Central memory CD8-positive, alpha-beta T cell (primary cell): ENCODE measurements at regions not wholly inside any gene's neighbourhood (a gene's known extent, or its start where the extent isn't known, plus 50 kb on each side); places are given as distances from the start of the nearest gene placed in this dataset.

Experiments used
- ATAC-seq: fragments of 150-1000 bp; cut with Tn5 transposase; replicated peaks from 2 replicates; pipeline ENCODE4 v1.10.0; 2022; ENCODE audit warnings: mild to moderate bottlenecking, moderate FRiP score, moderate number of reproducible peaks; ENCODE audit not compliant: poor library complexity, severe bottlenecking; ENCODE audit errors: extremely low read depth
- DNase-seq, 2 donors: peaks; one replicate each; pipeline ENCODE4 v3.0.0; 2021; ENCODE audit warnings: low spot score in 2 of 2
- H3K27ac Mint-ChIP-seq: one replicate; pipeline ENCODE4 v1.8.0; 2022; ENCODE audit warnings: low read depth, mild to moderate bottlenecking, moderate library complexity, mixed read lengths
- H3K27me3 Mint-ChIP-seq: one replicate; pipeline ENCODE4 v1.8.0; 2022; ENCODE audit warnings: mixed read lengths
- H3K36me3 Mint-ChIP-seq: one replicate; pipeline ENCODE4 v1.8.0; 2022; ENCODE audit warnings: mild to moderate bottlenecking, moderate library complexity, mixed read lengths; ENCODE audit not compliant: insufficient read depth
- H3K4me1 Mint-ChIP-seq: one replicate; pipeline ENCODE4 v1.8.0; 2022; ENCODE audit warnings: mixed read lengths
- H3K4me3 Mint-ChIP-seq: one replicate; pipeline ENCODE4 v1.8.0; 2022; ENCODE audit warnings: mild to moderate bottlenecking, moderate library complexity, mixed read lengths
- H3K9me3 Mint-ChIP-seq: one replicate; pipeline ENCODE4 v1.8.0; 2022; ENCODE audit warnings: mixed read lengths

DNA sequence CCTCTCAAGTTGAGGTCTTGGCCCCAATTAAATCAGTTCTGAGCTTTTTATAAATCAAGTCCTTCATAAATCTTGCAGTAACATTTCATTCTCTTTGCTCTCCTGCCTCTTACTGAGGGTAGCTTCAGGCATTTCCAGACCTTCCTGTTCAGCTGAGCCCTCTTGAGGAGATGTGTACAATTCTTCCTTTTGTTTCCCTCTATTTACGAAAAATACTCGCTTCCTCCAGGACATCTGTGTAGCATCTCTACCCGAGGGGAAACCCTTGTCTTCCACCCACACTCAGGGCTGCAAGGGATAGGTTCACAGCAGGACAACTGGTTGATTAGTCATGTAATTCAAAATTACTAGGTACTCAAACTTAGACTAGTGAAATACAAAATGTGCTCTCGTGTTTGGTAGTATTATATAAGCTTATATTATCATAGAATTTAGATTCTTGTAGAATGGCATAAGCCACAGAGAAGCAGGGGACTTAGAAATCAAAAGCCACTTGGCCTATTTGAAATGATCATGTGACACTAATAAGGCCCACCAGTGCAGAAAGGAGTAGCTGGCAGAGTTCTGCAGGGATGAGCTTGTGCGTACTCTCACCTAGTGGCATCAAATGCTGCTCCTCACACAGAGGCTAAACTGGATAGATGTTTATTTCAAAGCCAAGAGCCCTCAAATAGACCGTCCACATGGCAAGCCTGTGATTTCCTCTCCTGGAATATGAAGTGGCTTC, 126.7 kb downstream of the GDAP2 start:
- Mint-ChIP-seq H3K9me3 (no peaks in the 10 kb centered on the region), H3K36me3 (no peaks in the 10 kb centered on the region), H3K4me3 (no peak overlapping the region), H3K27ac (no peak overlapping the region), H3K4me1 (no peaks in the 10 kb centered on the region), H3K27me3 (peaks cover 79% of the 10 kb centered on the region)
- DNase-seq (no peak), ATAC-seq (no peak)

DNA sequence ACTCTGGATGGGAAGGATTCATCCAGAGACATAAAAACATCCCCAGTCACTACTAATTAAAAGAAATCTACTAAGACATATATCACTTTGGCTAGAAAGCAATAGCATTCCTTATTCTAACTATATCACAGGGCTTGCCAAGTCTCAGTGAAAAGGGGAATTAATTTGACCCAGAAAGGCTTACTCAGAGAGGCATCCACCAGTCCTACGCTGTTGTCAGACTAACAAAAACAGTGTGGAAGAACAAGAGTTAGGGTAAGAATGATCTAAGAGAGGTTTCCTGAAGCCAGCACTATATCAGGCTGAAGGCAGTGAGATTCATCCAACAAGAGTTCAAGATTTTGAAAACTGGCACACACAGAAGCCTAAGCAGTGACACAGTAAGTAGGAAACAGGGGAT, 126.1 kb downstream of the GDAP2 start:
- Mint-ChIP-seq H3K36me3 (no peaks in the 10 kb centered on the region), H3K27me3 (peaks cover 79% of the 10 kb centered on the region), H3K4me3 (no peak overlapping the region), H3K9me3 (no peaks in the 10 kb centered on the region), H3K27ac (no peak overlapping the region), H3K4me1 (no peaks in the 10 kb centered on the region)
- DNase-seq, result no peak
- ATAC-seq, result no peak

DNA sequence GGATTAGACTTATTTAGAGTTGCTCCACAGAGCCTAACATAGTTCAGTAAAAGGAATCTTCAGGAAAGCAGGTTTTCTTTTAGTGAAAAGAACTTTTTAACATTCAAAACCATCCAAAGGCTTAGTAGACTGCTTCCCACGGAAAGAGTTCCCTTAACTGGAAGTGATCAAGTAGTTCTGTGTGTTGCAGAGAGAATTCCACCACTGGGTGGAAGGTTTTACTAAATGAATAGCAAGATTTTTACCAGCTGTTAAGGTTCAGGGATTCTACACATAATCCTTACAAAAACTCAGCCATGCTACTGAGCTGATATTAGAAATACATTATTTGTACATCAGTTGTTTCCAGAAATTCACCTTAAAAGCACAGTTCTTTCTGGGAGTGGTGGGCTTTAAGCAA, 119.7 kb downstream of the GDAP2 start:
- Mint-ChIP-seq H3K27ac (no peak overlapping the region), H3K36me3 (no peaks in the 10 kb centered on the region), H3K9me3 (no peaks in the 10 kb centered on the region), H3K27me3 (peaks cover 28% of the 10 kb centered on the region), H3K4me1 (no peaks in the 10 kb centered on the region), H3K4me3 (no peak overlapping the region)
- ATAC-seq (no peak), DNase-seq (no peak)

DNA sequence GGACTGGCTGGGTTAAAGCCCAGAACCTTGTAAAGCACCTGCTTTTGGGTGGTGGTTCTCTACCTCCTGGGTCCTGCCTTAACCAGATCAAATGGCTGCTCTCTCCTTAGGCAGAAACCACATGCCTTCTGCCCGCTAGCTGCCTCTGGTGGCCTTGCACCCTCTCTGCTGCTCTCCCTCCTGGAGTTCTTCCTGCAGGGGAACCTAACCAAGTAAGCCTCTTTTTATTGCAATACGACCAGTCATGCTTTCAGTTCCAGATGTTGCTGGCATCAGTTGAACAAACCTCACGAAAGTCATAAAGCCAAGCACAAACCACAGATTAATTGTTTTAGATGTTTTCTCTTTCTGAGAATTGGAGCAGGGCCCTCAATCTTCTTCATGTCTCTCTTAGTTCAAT, 118.9 kb downstream of the GDAP2 start:
- H3K36me3 Mint-ChIP-seq, result no peaks in the 10 kb centered on the region
- no peak overlapping the region for H3K4me3 Mint-ChIP-seq
- H3K4me1 Mint-ChIP-seq, result no peaks in the 10 kb centered on the region
- ATAC-seq (no peak), DNase-seq (no peak)
- no peak overlapping the region for H3K27ac Mint-ChIP-seq
- no peaks in the 10 kb centered on the region for H3K9me3 Mint-ChIP-seq
- H3K27me3 Mint-ChIP-seq, result peaks cover 20% of the 10 kb centered on the region

DNA sequence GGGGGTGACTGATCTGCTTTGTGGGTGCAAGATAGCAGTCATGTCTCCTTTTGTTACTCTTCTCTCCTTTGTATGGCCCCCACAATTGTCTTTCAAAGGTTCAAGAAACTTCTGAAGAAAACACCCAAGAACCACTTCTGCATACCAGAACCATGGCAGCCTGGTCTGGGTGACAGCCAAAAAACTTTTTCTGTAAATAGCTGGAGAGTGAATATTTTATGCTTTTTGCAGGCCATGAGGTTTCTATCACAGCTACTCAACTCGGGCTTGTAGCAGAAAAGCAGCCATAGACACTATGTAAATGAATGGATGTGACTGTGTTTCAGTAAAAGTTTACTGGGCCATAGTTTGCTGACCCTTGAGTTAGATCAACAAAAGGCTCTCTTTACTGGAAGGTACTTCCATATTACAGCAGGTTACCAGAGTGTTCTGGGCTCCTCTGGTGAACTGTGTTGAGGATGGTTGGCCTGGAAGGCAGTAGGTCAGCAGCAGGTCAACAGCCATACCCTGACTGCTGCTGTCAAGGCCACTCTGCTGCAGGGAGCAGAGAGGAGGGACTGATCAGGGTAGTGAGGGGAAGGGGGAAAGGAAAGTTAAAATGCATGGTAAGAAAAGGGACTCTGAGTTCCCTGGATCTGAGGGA, 116.4 kb downstream of the GDAP2 start:
- Mint-ChIP-seq H3K9me3 (no peaks in the 10 kb centered on the region), H3K27ac (no peak overlapping the region), H3K4me1 (no peaks in the 10 kb centered on the region), H3K27me3 (no peaks in the 10 kb centered on the region), H3K36me3 (no peaks in the 10 kb centered on the region), H3K4me3 (no peak overlapping the region)
- DNase-seq (no peak), ATAC-seq (no peak)
